GM18861 (cell line): ENCODE measurements at regions not wholly inside any gene's neighbourhood (a gene's known extent, or its start where the extent isn't known, plus 50 kb on each side); places are given as distances from the start of the nearest gene placed in this dataset.

Experiments used
- ATAC-seq: cut with Tn5 transposase; IDR thresholded peaks from one replicate; pipeline ENCODE4 v1.9.1; 2021; ENCODE audit not compliant: unreplicated experiment

GRCh38 chr10:36336315-36336714 is 694.2 kb upstream of the FZD8 start:
- no peak for ATAC-seq

GRCh38 chr10:36333446-36333845 is 691.4 kb upstream of the FZD8 start:
- no peak for ATAC-seq

- ATAC-seq, result no peak
Measured at GRCh38 chr10:36332926-36333325, 690.8 kb upstream of the FZD8 start.

GRCh38 chr10:36331121-36331520 is 689.0 kb upstream of the FZD8 start:
- no peak for ATAC-seq

GRCh38 chr10:36325815-36326214 is 683.7 kb upstream of the FZD8 start:
- no peak for ATAC-seq

GRCh38 chr10:36324831-36325230 is 682.7 kb upstream of the FZD8 start:
- ATAC-seq, result no peak

GRCh38 chr10:36313142-36313541 is 671.0 kb upstream of the FZD8 start:
- ATAC-seq, result no peak

- no peak for ATAC-seq
Measured at GRCh38 chr10:36303896-36304295, 661.8 kb upstream of the FZD8 start.

GRCh38 chr10:36302086-36302485 is 660.0 kb upstream of the FZD8 start:
- ATAC-seq, result no peak

GRCh38 chr10:36301539-36301938 is 659.4 kb upstream of the FZD8 start:
- ATAC-seq, result no peak

- no peak for ATAC-seq
Measured at GRCh38 chr10:36301139-36301538, 659.0 kb upstream of the FZD8 start.

- no peak for ATAC-seq
Measured at GRCh38 chr10:36283827-36284226, 641.7 kb upstream of the FZD8 start.

GRCh38 chr10:36281831-36282331 is 639.8 kb upstream of the FZD8 start:
- ATAC-seq, result no peak

GRCh38 chr10:36280890-36281499 is 638.9 kb upstream of the FZD8 start:
- ATAC-seq, result no peak

GRCh38 chr10:36280321-36280741 is 638.2 kb upstream of the FZD8 start:
- no peak for ATAC-seq

GRCh38 chr10:36278176-36278575 is 636.1 kb upstream of the FZD8 start:
- ATAC-seq, result no peak

- ATAC-seq, result no peak
Measured at GRCh38 chr10:36277459-36277858, 635.4 kb upstream of the FZD8 start.

- no peak for ATAC-seq
Measured at GRCh38 chr10:36271627-36272340, 629.7 kb upstream of the FZD8 start.

GRCh38 chr10:36269222-36269621 is 627.1 kb upstream of the FZD8 start:
- no peak for ATAC-seq

GRCh38 chr10:36266923-36267322 is 624.8 kb upstream of the FZD8 start:
- ATAC-seq, result no peak

- no peak for ATAC-seq
Measured at GRCh38 chr10:36265741-36266140, 623.6 kb upstream of the FZD8 start.

GRCh38 chr10:36263871-36264270 is 621.8 kb upstream of the FZD8 start:
- ATAC-seq, result no peak

- no peak for ATAC-seq
Measured at GRCh38 chr10:36256948-36257356, 614.9 kb upstream of the FZD8 start.
